ENCODE measurements at regions not wholly inside any gene's neighbourhood (a gene's known extent, or its start where the extent isn't known, plus 50 kb on each side); places are given as distances from the start of the nearest gene placed in this dataset.

- no peak for TF ChIP-seq SMAD1 (IDR thresholded peaks at IDR 0.05; ENCODE audit: low read depth, partially characterized antibody)
- TF ChIP-seq POLR2A (IDR thresholded peaks at IDR 0.05; ENCODE audit: low read depth, low read length): no peak
- no peak for TF ChIP-seq SP1 (IDR thresholded peaks at IDR 0.05; ENCODE audit: low read depth, low read length)
- TF ChIP-seq TCF7 (IDR thresholded peaks at IDR 0.05; ENCODE audit: borderline replicate concordance): no peak
- TF ChIP-seq POLR2AphosphoS5 (IDR thresholded peaks at IDR 0.05; ENCODE audit: low read length): no peak
- no peak for TF ChIP-seq NFXL1 (IDR thresholded peaks at IDR 0.05; ENCODE audit: borderline replicate concordance)
- no peak for TF ChIP-seq PKNOX1 (IDR thresholded peaks at IDR 0.05)
- TF ChIP-seq NKRF (conservative IDR thresholded peaks at IDR 0.05): no peak
Measured at GRCh38 chr2:181771356-181771755, 91.0 kb upstream of the NEUROD1 start.

Data from GM12878 (cell line).